GM19351 (cell line): ENCODE measurements at regions not wholly inside any gene's neighbourhood (a gene's known extent, or its start where the extent isn't known, plus 50 kb on each side); places are given as distances from the start of the nearest gene placed in this dataset.

ENCODE experiments used
- ATAC-seq: cut with Tn5 transposase; IDR thresholded peaks from one replicate; pipeline ENCODE4 v1.9.1; 2021; ENCODE audit warnings: mild to moderate bottlenecking, moderate library complexity; ENCODE audit not compliant: unreplicated experiment

- no peak for ATAC-seq
Measured at GRCh38 chr5:10853154-10853553, 92.1 kb upstream of the DAP start.

GRCh38 chr5:10849278-10849677, 88.2 kb upstream of the DAP start:
- ATAC-seq: no peak

- no peak for ATAC-seq
Measured at GRCh38 chr5:10844016-10844415, 83.0 kb upstream of the DAP start.

- no peak for ATAC-seq
Measured at GRCh38 chr5:10842823-10843222, 81.8 kb upstream of the DAP start.

GRCh38 chr5:10839916-10840599, 79.0 kb upstream of the DAP start:
- no peak for ATAC-seq

- no peak for ATAC-seq
Measured at GRCh38 chr5:10839118-10839517, 78.1 kb upstream of the DAP start.

- peak; percentile 99 for ATAC-seq
Measured at GRCh38 chr5:10838038-10838437, 77.0 kb upstream of the DAP start.

GRCh38 chr5:10836986-10837385, 76.0 kb upstream of the DAP start:
- no peak for ATAC-seq

- ATAC-seq: no peak
Measured at GRCh38 chr5:10834695-10835094, 73.7 kb upstream of the DAP start.

- ATAC-seq: no peak
Measured at GRCh38 chr5:10832987-10833386, 72.0 kb upstream of the DAP start.

GRCh38 chr5:10832421-10832820, 71.4 kb upstream of the DAP start:
- no peak for ATAC-seq

GRCh38 chr5:10831419-10831818, 70.4 kb upstream of the DAP start:
- no peak for ATAC-seq

- ATAC-seq: no peak
Measured at GRCh38 chr5:10828241-10828640, 67.2 kb upstream of the DAP start.

- ATAC-seq: no peak
Measured at GRCh38 chr5:10827571-10827970, 66.5 kb upstream of the DAP start.

- ATAC-seq: no peak
Measured at GRCh38 chr5:10826971-10827370, 65.9 kb upstream of the DAP start.

GRCh38 chr5:10825897-10826644, 65.0 kb upstream of the DAP start:
- peak; percentile 95 for ATAC-seq

GRCh38 chr5:10812218-10812617, 51.2 kb upstream of the DAP start:
- ATAC-seq: no peak
